IMR-90 (cell line): ENCODE measurements at regions not wholly inside any gene's neighbourhood (a gene's known extent, or its start where the extent isn't known, plus 50 kb on each side); places are given as distances from the start of the nearest gene placed in this dataset.

Source experiments
- CEBPB ChIP-seq: IDR thresholded peaks from 2 replicates; pipeline ENCODE4 v1.6.1; 2012; ENCODE audit warnings: low read depth, low read length, improper control_type of control experiment
- CTCF ChIP-seq: conservative IDR thresholded peaks from 2 replicates; pipeline ENCODE4 v1.5.1; 2012; ENCODE audit warnings: mild to moderate bottlenecking, low read depth, low read length, improper control_type of control experiment
- SMC3 ChIP-seq: fragments of 150-350 bp; IDR thresholded peaks from 2 replicates; pipeline ENCODE4 v1.6.1; 2016; ENCODE audit warnings: low read depth, mild to moderate bottlenecking, antibody characterized with exemption, low read length, moderate library complexity

- TF ChIP-seq SMC3 (no peak), CTCF (no peak), CEBPB (no peak)
These were observed 889.4 kb upstream of the SEMA6A start for GRCh38 chr5:117463881-117464570.
